ENCODE measurements at regions not wholly inside any gene's neighbourhood (a gene's known extent, or its start where the extent isn't known, plus 50 kb on each side); places are given as distances from the start of the nearest gene placed in this dataset.

GRCh38 chr6:19440531-19440930, 396.6 kb upstream of the ID4 start:
- no peak for TF ChIP-seq CTCF (conservative IDR thresholded peaks at IDR 0.05)
- no peak for TF ChIP-seq ZFX (IDR thresholded peaks at IDR 0.05)
